ENCODE measurements at regions not wholly inside any gene's neighbourhood (a gene's known extent, or its start where the extent isn't known, plus 50 kb on each side); places are given as distances from the start of the nearest gene placed in this dataset.

- DNase-seq = no peak
- intact Hi-C loops (cut with micrococcal nuclease; ENCODE audit: unreplicated experiment) = no loop called here
- Histone ChIP-seq H3K4me3 (ENCODE audit: low read depth, low read length) (no peak overlapping the region), H3K27me3 (replicated peaks; ENCODE audit: control insufficient read depth, insufficient read depth, low read length) (no peaks in the 10 kb centered on the region), H3K9me3 (no peaks in the 10 kb centered on the region), H3K4me1 (no peaks in the 10 kb centered on the region), H3K36me3 (ENCODE audit: control insufficient read depth, insufficient read depth, low read length) (no peaks in the 10 kb centered on the region)
- H3K4me3 Mint-ChIP-seq (ENCODE audit: unreplicated experiment) = no peak overlapping the region
- H3K27ac Mint-ChIP-seq (ENCODE audit: unreplicated experiment) = no peak overlapping the region
- POLR2A ChIA-PET = no interaction called here
- H3K9me3 Mint-ChIP-seq (ENCODE audit: unreplicated experiment) = peaks cover 25% of the 10 kb centered on the region
- CTCF ChIA-PET = no interaction called here
- no peaks in the 10 kb centered on the region for H3K36me3 Mint-ChIP-seq (ENCODE audit: insufficient read depth, unreplicated experiment)
- H3K4me1 Mint-ChIP-seq (ENCODE audit: low read depth, unreplicated experiment) = peaks cover 14% of the 10 kb centered on the region
- TF ChIP-seq CTCF (IDR thresholded peaks at IDR 0.05; ENCODE audit: insufficient read depth in 1 of 2, low read depth in 1 of 2, low read length in 1 of 2, severe bottlenecking in 1 of 2, unreplicated experiment in 1 of 2) = no peak
- BruUV-seq (replicated peaks) = no TSS peak
- no peaks in the 10 kb centered on the region for H3K27me3 Mint-ChIP-seq (ENCODE audit: insufficient read depth, unreplicated experiment)
These were observed 595.7 kb upstream of the KLF4 start for GRCh38 chr9:108085294-108085693.

GRCh38 chr9:108083796-108084352 lies 594.3 kb upstream of the KLF4 start:
- no peaks in the 10 kb centered on the region for H3K4me1 ChIP-seq
- H3K27ac Mint-ChIP-seq (ENCODE audit: unreplicated experiment) = no peak overlapping the region
- ChIA-PET POLR2A (no interaction called here), CTCF (no interaction called here)
- no peaks in the 10 kb centered on the region for H3K36me3 ChIP-seq (ENCODE audit: control insufficient read depth, insufficient read depth, low read length)
- H3K4me3 Mint-ChIP-seq (ENCODE audit: unreplicated experiment) = no peak overlapping the region
- no peak overlapping the region for H3K4me3 ChIP-seq (ENCODE audit: low read depth, low read length)
- no TSS peak for BruUV-seq (replicated peaks)
- H3K27me3 ChIP-seq (replicated peaks; ENCODE audit: control insufficient read depth, insufficient read depth, low read length) = no peaks in the 10 kb centered on the region
- peaks cover 16% of the 10 kb centered on the region for H3K9me3 Mint-ChIP-seq (ENCODE audit: unreplicated experiment)
- no peaks in the 10 kb centered on the region for H3K36me3 Mint-ChIP-seq (ENCODE audit: insufficient read depth, unreplicated experiment)
- TF ChIP-seq CTCF (IDR thresholded peaks at IDR 0.05; ENCODE audit: insufficient read depth in 1 of 2, low read depth in 1 of 2, low read length in 1 of 2, severe bottlenecking in 1 of 2, unreplicated experiment in 1 of 2) = no peak
- H3K27me3 Mint-ChIP-seq (ENCODE audit: insufficient read depth, unreplicated experiment) = no peaks in the 10 kb centered on the region
- H3K4me1 Mint-ChIP-seq (ENCODE audit: low read depth, unreplicated experiment) = peaks cover 4% of the 10 kb centered on the region
- DNase-seq = no peak
- intact Hi-C loops (cut with micrococcal nuclease; ENCODE audit: unreplicated experiment) = no loop called here
- H3K9me3 ChIP-seq = no peaks in the 10 kb centered on the region

GRCh38 chr9:108083160-108083750 lies 593.7 kb upstream of the KLF4 start:
- Histone ChIP-seq H3K27me3 (replicated peaks; ENCODE audit: control insufficient read depth, insufficient read depth, low read length) (no peaks in the 10 kb centered on the region), H3K9me3 (no peaks in the 10 kb centered on the region), H3K36me3 (ENCODE audit: control insufficient read depth, insufficient read depth, low read length) (no peaks in the 10 kb centered on the region), H3K4me1 (no peaks in the 10 kb centered on the region), H3K4me3 (ENCODE audit: low read depth, low read length) (no peak overlapping the region)
- no TSS peak for BruUV-seq (replicated peaks)
- Mint-ChIP-seq H3K27ac (ENCODE audit: unreplicated experiment) (no peak overlapping the region), H3K4me1 (ENCODE audit: low read depth, unreplicated experiment) (no peaks in the 10 kb centered on the region), H3K36me3 (ENCODE audit: insufficient read depth, unreplicated experiment) (no peaks in the 10 kb centered on the region), H3K4me3 (ENCODE audit: unreplicated experiment) (no peak overlapping the region), H3K9me3 (ENCODE audit: unreplicated experiment) (peaks cover 18% of the 10 kb centered on the region), H3K27me3 (ENCODE audit: insufficient read depth, unreplicated experiment) (no peaks in the 10 kb centered on the region)
- ChIA-PET CTCF (no interaction called here), POLR2A (no interaction called here)
- no peak for DNase-seq
- intact Hi-C loops (cut with micrococcal nuclease; ENCODE audit: unreplicated experiment) = no loop called here
- TF ChIP-seq CTCF (IDR thresholded peaks at IDR 0.05; ENCODE audit: insufficient read depth in 1 of 2, low read depth in 1 of 2, low read length in 1 of 2, severe bottlenecking in 1 of 2, unreplicated experiment in 1 of 2) = no peak

All from Caco-2 (cell line).